ENCODE measurements at regions not wholly inside any gene's neighbourhood (a gene's known extent, or its start where the extent isn't known, plus 50 kb on each side); places are given as distances from the start of the nearest gene placed in this dataset.
"Not testable (repeated sequence)": the region's sequence is repeated elsewhere in the genome, so short reads cannot be mapped to it uniquely, and the experiment has no call there.

DNA sequence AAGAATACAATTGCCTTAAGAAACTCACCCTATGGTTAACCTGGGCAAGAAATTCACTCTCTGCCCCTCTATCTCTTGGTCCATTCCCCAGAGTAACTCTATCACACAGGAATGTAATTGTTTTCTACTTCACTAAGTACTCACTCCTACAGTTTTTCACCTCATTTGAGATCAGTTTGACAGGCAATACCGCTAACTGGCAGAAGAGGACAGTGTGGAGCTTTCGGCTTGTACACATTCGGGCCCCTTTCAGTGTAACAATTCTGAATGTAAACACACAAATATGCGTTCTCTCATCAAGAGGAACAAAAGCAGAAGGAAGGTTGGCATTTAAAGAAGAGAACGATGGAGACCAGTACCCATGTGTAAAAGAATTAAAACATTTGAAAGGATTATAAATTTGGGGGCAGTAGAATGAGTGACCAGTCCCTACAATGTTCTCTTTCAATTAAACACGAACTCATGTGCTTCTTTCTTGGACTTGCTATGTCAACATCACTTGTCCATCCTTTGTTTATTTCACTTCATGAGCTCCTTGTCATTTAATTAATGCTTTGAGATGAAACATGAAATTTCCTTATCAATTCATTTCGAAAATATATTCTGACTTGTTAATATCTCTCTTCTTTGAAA is 188.5 kb upstream of the GRAMD2B start:
- DNase-seq (ENCODE audit: low spot score), result peak; percentile 4

DNA sequence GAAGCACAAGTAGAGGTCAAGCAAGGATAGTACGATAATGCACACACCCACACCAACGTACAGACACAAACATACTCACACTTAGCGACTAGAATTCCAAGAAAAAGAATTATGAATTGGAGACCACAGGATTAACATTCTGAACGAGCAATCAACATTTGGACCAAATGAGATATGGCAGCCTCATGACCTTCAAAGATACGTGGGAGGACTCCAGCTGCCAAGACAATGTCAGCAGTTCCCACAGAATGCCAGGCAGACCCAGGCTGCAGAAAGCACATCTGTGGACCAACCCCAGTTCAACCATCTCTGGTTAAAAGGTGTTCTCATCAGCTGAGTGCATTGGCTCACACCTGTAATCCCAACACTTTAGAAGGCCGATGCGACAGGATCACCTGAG is 187.6 kb upstream of the GRAMD2B start:
- no peak for DNase-seq (ENCODE audit: low spot score)

DNA sequence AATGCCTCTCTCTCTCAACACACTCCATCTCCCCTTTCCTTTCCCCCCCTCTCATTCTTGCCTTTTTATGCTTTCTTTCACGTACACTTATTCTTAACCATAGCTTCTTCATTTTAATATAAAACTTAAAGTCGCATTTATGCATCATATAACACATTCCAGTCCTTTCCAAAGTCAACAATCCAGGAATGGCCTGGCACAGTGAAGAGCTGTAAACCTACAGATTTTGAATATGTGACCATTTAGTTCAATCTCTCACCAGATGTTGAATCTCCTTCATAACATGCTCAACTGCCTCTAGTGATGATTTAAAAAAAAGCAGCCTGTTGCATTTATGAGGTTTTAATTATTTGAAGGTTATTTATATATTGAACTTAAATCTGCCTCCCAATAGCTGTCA is 186.2 kb upstream of the GRAMD2B start:
- no peak for DNase-seq (ENCODE audit: low spot score)

DNA sequence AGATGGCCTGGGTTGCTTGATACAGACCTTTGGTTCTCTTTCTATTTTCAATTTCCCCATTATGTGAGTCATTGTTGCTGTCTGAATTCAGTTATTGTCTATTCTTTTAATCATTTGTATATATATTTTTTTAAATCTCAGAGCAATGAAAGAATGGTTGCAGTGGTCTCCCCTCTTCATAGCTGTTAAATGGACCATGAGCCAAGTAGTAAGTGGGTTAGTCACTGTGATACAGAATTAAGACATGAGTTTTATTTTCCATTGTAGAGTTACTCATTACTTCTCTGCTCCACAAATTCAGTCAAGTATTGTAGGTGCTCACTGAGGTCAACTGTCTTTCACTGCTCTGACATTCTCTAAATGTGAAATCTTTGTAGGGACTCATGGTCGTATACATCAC is 174.6 kb upstream of the GRAMD2B start:
- no peak for DNase-seq (ENCODE audit: low spot score)

DNA sequence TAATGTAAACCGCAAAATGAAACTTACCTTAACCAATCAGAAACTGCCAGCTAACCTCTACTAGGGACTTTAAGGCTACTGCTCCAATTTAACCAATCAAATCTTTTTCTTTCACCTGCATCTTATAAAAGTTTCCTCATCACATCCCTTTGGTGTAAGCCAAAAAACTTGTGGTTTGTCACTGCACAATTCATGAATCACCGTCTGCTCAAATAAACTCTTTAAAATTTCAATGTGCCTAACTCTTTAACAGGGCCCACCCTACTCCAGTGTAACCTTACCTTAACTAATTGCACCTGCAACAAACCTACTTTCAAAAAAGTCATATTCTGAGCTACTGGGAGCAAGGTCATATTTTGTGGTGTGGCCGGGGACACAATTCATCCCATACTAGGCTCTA is 172.2 kb upstream of the GRAMD2B start:
- no peak for DNase-seq (ENCODE audit: low spot score)

DNA sequence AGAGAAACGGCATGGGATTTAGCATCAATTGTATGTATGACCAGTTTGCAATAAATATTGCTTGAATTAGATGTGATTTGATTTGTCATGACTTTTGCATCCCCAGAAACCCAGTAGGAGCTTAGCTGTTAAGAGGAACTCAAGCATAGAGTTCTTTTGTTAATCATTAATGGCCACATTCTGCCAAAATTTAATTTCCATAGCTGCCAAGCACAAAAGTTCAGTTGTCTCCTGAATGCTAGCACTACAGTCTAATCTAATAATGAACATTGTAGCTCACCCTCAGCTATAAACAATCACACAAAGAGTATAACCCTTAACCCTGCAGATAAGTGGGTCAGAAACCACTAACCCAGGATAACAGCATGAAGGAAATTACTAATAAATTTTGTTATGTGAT is 169.8 kb upstream of the GRAMD2B start:
- no peak for DNase-seq (ENCODE audit: low spot score)

DNA sequence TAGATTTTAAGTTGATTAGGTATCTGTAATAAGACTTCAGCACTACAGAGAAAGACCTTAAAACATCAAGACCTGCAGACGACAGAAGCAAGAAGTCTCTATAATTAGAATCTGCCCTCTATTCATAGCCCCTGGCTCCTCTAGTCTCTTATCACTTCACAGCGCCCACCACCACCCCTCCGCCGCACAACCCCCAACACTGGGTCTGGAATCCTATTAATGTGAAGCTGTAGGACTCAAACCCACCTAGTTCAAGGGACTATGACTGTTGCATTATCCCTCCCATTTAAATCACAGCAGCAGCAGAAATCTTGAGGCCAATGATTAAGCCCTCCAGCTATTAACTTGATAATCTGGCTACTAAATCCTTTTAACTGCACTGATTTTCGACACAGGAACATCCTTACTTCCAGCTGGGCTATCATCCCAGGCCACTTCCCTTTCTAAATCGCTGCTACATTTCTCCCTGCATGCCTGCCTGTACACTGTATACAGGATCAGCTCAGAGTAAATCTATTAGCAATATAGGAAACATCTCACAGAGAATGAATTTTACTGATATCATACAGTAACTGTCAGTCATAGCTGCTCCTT is 159.5 kb upstream of the GRAMD2B start:
- DNase-seq (ENCODE audit: low spot score), result no peak

DNA sequence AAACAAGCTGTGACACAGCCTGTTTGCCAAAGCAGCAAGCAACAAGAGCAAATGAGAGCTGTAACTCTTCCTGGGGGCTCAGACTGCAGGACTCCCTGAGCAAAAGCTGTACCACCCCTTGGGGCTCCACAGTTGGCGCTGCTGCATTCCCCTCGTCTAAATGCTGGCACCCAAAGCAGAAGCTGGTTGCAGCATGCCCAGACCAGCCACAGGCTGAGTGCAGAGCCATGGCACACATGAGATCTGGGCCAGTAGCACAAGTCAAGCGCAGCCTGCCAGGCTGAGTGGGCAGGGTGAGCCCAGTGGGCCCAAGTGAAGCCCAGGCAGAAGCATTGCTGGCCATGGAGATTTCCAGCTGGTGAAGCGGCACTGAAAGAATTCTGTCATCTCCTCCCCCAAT is 157.3 kb upstream of the GRAMD2B start:
- DNase-seq (ENCODE audit: low spot score), result no peak

DNA sequence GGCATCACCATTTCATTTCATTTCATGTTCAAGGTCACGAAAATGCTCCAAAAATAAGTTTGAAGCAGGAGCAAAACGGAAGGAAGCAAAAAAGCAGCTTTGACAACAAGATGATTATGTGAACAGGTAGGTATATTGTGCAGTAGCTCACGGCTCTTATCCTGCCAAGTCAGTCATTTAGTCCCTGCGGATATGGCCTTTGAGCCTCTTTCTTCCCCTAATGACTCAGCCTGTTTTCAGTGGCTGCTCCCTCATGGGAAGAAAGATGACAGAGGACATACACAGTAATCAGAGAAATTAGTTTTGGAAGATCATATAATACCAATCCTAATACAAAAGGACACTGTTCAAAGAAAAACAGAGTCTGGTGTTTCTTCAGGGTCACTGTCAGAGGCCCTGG is 155.8 kb upstream of the GRAMD2B start:
- DNase-seq (ENCODE audit: low spot score), result no peak

DNA sequence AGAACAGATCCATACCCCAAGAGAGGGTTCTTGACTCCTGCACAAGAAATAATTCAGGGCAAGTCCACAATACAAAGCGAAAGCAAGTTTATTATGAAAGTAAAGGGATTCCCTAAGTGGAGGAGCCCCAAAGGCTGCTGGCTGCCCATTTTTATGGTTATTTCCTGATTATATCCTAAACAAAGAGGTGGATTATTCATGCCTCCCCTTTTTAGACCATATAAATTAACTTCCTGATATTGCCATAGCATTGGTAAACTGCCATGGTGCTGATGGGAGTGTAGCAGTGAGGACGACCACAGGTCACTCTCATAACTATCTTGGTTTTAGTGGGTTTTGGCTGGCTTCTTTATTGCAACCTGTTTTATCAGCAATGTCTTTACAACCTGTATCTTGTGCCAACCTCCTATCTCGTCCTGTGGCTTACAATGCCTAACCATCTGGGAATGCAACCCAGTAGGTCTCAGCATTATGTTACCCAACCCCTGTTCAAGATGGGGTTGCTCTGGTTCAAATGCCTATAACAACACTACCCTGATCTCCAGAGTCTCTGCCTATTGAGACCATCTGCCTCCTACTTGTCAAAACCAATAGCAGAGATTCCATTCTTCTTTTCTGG is 154.4 kb upstream of the GRAMD2B start:
- no peak for DNase-seq (ENCODE audit: low spot score)

DNA sequence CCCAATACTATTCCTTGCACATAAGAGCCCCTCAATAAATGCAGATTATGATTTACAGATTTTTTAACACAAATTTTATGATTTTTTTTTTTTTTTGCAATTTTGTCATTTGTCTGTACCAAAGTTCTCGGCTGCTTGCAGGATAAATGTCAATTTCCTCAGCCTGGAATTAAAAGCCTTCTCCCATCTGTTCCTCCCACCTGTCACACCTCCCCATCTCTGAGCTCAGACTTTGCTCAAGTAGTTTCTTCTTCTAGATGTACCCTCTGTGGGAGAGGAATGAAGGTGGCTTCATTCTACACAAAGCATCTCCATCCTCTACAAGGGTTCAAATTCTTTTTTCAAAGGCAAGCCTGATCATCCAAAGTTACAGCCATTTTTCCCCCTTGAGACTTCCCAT is 153.7 kb upstream of the GRAMD2B start:
- no peak for DNase-seq (ENCODE audit: low spot score)

DNA sequence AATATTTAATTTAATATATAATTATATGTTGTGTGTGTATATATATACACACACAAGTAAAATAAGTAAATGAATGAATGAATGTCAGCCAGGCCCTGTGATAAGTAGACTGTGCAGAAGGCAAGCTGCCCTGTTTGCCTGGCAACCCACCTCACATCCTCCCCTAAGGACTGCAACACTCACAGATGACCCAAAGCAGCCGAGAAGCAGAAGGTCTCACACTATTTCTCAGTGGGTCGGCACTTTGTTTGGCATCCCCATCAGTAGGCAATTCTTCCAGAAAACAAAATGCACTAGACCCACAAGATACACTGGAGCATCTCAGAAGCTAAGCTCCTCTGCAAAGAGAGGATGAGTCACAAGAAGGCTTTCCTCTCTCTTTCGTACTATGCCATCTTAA is 152.1 kb upstream of the GRAMD2B start:
- no peak for DNase-seq (ENCODE audit: low spot score)

DNA sequence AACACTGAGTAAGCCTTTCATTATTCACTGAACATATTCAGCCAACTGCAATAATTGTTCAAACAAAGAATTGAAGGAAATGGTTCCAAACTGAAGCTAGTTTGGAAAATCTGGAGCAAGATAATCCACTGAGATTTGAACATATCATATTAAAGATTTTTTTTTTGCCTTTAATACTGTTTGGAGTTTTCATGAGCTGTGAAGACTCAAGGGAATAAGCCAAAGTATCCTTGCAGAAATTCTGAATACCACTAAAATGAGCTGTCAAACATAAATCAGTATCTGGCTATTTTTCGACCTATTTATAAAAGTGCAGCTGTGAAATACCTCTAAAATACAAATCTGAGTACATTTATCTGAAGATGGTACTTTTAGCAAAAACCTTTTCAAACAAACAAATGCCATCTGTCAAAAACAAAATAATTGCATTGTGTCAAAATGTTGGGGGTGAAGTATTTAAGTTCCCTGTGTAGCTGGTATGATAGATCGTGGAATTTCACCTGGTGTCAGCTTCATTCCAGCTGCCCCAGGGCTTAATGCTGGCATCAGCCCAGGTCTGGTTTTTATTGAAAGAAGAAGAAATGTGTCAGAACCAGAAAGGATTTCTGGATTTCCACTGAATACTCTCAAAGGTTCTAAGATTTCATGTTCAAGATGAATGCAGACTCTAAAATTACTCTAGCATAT is 149.0 kb upstream of the GRAMD2B start:
- no peak for DNase-seq (ENCODE audit: low spot score)

DNA sequence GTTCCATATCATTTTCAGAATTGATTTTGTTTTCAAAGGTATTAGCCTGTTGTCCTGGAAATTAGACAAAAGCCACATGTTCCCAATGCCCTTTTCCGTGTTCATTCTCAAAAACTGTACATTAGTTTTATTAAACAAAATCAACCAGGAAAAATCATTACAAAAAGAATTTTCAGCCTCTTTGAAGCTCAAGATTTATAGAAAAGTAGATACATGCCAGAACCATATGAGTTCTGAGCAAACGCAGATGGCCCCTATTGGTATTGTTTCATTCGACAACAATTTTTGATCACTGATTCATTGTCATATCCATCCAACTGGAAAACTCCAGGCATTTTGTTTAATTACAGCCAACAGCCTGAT is 148.5 kb upstream of the GRAMD2B start:
- no peak for DNase-seq (ENCODE audit: low spot score)

DNA sequence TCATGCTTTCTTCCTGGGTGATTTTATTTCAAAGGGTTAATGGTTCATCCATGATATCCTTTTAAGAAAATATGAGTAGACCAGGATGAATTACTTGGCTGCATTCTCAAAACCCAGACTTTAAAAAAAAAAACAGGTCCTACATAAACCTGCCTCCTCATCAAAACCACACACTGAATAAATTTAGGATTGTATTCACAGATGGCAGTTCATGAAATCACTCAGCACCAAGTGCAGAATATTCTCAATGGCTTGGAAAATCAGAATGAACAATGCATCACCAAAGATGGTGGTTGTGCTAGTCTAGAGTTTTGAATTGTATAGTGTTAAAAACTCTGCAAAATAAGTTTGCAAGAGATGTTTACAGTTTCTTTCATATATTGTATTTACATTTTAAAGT is 145.4 kb upstream of the GRAMD2B start:
- no peak for DNase-seq (ENCODE audit: low spot score)

DNA sequence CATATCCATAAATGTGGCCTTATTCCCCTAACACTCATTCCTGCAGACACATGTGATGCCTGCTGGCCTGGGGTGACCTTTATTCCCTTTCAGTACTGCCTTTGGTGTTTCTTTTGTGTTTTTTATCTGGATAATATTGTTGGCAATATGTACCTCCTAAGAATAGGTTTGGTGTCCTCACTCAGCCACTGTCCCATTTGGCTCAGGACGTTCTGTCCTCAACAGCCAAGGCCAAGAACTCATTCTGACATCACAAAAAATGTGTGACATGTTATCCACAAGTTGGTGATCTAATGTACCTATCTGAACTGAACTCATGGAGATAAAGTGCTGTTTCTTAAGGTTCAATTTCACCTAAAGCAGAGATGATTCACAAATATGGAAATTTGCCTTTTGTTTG is 142.9 kb upstream of the GRAMD2B start:
- DNase-seq (ENCODE audit: low spot score), result no peak

DNA sequence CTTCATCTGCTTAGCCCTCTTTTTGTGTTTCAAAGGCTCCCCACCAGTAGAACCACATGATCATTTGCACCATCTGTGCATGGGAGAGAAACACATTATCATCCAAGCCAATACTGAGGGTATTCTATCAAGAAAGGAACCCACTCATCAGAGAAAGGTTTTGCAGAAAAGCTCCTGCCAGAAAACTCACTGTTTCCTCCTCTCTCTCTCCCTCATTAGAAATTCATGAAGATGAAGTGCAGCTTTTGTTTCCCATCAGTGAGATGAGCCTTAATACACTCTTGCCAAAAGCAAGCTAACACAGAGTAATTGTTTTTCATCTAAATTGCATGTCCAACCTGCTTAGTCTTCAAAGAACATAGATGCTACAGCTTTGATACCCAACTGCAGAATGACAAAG is 142.4 kb upstream of the GRAMD2B start:
- no peak for DNase-seq (ENCODE audit: low spot score)

DNA sequence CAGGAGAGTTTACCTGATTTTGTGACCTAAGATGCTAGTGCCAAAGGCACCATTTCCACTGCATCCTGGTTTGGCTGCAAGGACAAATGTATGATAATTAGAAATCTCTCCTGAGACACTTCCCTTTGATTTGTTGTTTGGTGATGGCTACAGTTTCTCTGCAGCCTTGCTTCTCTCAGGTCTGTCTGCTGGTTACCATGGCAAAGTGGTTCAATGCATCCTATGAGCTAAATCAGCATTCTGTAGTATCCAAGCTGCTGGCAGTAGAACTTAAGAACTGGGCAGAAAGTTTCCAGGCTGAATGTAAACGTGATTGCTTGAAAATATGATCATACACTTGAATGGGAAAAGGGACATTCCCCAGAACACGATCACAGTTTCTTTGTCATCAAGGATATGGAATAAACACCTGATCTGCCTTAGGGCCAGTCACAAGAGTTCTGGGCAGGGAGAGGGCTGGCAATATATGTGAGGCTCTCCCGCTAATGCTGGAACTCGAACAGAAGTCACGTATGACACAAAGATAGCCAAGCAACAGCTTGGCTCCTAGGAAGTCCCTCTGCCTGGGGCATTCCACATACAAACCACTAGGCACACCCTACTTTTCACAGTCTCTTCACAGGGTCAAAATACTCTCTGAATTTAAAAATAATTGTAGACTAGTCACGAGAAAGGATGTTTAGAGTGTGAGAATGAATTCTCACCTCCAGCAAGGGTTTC is 138.1 kb upstream of the GRAMD2B start:
- no peak for DNase-seq (ENCODE audit: low spot score)

DNA sequence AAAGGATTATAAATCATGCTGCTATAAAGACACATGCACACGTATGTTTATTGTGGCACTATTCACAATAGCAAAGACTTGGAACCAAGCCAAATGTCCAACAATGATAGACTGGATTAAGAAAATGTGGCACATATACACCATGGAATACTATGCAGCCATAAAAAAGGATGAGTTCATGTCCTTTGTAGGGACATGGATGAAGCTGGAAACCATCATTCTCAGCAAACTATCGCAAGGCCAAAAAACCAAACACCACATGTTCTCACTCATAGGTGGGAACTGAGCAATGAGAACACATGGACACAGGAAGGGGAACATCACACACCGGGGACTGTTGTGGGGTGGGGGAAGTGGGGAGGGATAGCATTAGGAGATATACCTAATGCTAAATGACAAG is 127.1 kb upstream of the GRAMD2B start:
- DNase-seq (ENCODE audit: low spot score), result not testable (repeated sequence)

DNA sequence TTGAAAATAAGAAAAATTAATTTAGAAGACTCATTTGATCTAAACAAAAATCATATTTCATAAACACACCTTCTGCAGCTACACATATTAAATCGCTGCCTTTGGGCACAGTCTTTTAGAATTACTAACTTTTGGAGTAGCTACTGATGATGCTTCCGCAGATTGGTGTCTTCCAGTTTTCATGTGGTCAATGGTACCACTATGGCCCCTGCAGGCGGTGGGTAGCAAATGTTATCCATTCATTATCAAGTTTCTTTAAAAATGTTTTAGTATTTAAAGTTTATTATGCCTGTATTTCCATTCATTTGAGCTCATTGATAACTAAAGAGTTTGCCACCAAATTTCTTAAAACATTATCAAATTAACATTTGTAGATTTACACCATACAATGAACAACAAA is 122.9 kb upstream of the GRAMD2B start:
- DNase-seq (ENCODE audit: low spot score), result no peak

DNA sequence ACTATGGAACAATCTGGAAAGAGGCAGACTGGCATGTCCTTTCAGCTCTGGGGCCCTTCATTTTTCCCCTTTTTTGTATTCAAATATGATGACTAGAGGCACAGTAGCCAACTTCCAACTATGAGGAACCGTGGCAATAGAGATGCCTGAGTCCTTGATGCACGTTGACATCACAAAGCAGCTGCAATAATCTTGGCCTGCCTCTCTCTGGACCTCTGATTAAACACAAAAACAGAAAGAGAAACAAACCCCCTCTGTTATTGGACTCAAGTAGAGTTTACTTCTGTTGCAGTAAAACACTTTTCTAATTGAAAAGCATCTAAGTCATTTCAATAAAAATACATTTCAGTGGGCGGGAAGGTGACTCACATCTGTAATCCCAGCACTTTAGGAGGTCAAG is 122.2 kb upstream of the GRAMD2B start:
- no peak for DNase-seq (ENCODE audit: low spot score)

DNA sequence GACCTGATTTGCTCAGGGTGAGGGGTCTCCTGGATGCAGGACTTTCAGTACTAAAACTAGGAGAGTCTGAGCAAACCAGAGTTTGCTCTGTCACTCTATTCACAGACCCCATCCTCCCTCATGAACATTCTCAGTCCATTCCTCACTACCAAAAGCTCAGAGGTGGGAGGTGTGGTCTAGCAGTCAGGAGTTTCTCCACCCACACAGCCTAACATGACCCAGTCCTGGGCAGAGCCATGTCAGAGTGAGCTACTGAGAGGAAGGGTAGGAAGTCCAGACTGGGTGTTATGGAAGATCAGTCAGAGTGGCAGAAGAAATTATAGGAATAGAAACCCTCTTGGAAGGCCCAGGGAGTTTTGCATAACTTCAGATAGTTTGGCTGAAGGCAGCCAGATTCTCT is 113.3 kb upstream of the GRAMD2B start:
- DNase-seq (ENCODE audit: low spot score), result no peak

DNA sequence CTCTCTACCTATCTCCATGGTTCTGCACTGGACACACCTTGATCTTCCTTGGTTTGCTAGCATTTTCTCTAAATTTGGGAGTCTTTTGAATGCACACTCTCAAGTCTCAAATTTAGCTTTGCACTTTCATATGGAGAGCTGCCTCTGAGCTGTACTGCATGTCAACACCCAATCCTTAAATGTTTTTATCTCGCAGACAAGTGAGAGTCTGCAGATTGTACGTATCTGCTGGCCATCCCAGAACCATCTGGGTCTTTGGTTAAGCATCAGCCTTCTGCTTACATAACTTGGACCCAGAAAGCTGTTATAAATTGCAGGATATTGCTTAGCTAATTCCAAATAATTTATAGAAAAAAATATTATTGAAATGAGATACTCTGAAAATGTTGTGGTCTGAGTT is 111.4 kb upstream of the GRAMD2B start:
- DNase-seq (ENCODE audit: low spot score), result no peak
